ENCODE measurements at regions not wholly inside any gene's neighbourhood (a gene's known extent, or its start where the extent isn't known, plus 50 kb on each side); places are given as distances from the start of the nearest gene placed in this dataset.
"Not testable (repeated sequence)": the region's sequence is repeated elsewhere in the genome, so short reads cannot be mapped to it uniquely, and the experiment has no call there.

DNA sequence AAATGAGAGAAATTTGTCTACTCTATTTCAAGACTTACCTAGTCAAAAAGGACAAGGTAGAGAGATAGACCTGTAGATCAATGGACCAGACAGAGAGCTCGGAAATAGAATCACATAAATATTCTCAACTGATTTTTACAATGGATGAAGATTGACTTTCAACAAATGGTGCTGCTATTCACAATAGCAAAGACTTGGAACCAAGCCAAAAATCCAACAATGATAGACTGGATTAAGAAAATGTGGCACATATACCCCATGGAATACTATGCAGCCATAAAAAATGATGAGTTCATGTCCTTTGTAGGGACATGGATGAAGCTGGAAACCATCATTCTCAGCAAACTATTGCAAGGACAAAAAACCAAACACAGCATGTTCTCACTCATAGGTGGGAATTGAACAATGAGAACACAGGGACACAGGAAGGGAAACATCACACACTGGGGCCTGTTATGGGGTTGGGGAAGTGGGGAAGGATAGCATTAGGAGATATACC lies 1128.2 kb downstream of the UQCRFS1 start:
- not testable (repeated sequence) for DNase-seq

DNA sequence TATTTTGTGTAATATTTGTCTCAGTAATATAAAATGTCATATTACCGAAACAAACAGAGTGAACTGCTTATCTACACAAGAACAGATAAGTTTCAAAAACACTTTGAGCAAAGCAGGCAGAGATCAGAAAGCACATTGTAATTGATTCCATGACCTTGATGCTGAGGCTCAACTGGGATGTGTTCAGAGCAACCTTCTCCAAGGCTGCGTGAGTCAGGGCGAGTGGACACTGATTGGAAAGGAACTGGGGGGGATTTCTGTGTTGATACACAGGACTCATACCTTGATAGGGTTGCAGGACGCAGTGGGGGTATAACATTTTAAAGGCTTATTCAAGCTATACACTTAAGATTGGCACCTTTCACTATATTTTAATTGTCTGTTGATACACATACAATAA lies 1136.3 kb downstream of the UQCRFS1 start:
- no peak for DNase-seq

DNA sequence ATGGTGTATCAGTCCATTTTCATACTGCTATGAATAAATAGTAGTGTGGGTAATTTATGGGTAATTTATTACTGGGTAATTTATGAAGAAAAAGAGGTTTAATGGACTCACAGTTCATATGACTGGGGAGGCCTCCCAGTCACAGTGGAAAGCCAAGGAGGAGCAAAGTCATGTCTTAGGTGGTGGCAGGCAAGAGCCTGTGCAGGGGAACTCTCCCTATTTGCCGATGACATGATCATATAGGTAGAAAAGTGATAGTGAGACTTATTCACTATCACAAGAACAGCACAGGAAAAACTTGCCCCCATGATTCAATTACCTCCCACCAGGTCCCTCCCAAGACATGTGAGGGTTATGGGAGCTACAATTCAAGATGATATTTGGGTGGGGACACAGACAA lies 1137.7 kb downstream of the UQCRFS1 start:
- no peak for DNase-seq

DNA sequence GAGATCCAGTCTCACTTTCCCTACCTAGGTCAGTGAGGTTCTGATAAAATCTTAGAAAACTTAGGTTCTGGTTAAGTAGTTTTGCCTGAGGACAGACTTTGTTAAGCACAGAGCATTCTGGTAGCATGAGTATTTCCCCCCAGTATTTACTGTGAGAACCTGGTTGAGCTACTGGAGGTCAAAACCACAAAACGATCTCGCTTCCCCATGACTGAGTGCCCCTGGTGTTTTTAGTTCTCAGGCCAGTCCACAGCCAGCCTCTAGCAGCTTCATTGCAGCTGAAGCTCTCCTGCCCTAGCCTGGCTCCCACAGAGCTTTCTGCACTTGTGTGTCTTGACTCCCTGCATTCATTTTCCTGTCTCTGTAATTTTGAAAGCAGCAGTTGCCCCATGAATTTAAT lies 1138.2 kb downstream of the UQCRFS1 start:
- DNase-seq = no peak

DNA sequence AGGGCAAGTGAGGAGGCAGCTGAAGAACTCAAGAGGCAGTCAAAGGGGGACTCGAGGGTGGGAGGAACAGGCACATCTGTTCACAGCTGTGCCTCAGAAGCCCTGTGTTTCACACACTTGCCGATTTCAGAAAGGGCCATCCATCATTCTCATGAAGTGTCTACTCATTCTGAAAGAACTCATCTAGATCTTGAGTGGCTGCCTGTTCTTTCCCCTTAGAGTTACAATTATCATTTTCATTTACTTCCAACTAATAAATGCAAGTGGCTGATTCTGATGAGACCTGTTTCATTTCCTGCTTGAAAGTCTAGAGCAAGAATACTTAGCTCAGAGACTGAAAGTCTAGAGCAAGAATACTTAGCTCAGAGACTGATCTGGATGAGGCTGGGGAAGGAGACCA lies 1145.1 kb downstream of the UQCRFS1 start:
- no peak for DNase-seq

DNA sequence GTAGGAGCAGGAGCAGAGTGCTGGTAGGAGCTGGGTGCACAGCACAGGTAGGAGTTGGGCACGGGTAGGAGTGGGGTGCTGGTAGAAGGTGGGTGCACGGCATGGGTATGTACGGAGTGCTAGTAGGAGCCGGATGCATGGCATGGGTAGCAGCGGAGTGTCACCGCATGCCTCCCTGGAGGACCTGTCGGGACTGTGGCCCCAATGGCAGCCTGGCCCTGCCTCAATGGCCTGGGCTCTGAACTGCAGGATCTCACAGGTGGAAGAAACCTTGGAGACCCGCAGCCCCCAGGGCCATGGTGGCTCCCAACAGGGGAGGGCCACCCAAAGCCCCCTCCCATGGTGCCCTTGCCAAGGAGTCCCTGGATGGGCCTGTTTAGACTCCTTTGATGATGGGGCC lies 1146.0 kb downstream of the UQCRFS1 start:
- DNase-seq = no peak

DNA sequence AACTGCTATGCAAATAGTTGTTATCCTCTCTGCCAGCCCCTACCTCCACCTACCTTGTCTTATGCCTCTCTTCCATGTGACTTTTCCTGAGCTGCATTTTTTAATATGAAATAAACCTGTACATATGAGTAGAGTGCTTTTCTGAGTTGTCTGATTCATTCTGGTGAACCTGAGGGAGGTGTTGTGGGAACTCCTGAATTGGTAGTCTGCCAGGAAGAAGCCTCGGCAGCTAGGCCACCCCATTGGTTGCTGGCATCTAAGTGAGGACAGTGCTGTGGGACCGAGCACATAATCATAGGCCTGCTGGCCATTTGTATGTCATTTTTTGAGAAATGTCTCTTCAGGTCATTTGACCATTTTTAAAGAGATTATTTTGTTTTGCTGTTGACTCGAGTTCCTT lies 1146.8 kb downstream of the UQCRFS1 start:
- no peak for DNase-seq

DNA sequence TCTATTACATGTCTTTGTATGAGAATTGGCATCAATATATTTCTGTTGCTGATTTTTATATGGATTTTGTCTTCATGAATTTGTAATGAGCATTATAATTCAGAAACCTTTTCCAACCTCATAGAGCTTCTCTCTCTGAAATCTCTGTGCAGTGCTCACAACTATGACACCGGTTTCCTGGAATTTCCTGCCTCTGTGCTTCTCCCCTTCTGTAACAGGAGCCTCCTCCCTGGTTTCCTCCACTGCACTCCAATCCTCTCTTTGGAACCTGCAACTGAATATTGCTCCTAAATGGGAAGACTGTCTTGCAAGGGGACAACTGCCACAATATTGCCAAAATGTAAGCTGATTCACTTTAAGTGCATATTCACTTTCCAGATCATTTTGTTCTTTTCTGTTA lies 1147.9 kb downstream of the UQCRFS1 start:
- no peak for DNase-seq

DNA sequence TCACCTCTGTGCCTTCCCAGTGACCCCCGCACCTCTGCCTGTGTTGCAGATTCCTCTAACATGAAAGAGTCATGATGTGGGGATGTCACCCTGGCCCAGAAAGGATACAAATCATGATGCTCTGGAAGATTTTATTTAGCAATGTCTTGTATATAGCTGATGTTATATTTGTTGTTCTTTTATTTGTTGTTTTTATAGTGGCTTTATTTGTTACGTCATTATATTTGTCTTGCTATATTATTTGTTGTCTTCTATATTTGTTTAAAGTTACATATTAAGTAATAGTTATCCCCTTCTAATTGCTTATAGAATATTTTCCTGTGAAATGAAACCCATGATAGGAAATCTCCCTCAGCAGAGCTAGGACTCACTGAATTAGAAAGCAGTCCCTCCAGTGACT lies 1149.2 kb downstream of the UQCRFS1 start:
- no peak for DNase-seq

DNA sequence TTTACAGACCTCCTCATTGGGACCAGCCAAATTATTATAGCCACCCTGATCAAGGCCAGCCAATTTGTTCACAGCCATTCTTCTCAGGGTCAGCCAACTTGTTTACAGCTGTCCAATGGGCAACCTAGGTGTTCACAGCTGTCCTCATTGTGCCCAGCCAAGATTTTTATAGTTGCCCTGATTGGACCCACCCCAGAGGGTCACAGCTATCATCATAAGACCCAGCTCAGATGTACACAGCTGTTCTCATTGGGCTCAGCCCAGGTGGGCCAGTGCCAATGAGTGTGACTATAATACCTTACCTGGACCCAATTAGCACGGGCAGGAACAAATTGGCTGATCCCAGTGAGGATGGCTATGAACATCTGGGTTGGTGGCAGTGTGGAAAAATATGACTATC lies 1151.8 kb downstream of the UQCRFS1 start:
- DNase-seq = no peak

DNA sequence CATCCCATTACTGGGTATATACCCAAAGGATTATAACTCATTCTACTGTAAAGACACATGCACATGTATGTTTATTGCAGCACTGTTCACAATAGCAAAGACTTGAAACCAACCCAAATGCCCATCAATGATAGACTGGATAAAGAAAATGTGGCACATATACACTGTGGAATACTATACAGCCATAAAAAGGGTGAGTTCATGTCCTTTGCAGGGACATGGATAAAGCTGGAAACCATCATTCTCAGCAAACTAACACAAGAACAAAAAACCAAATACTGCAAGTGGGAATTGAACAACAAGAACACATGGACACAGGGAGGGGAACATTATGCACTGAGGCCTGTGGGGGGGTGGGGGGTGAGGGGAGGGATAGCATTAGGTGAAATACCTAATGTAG lies 1155.9 kb downstream of the UQCRFS1 start:
- not testable (repeated sequence) for DNase-seq

DNA sequence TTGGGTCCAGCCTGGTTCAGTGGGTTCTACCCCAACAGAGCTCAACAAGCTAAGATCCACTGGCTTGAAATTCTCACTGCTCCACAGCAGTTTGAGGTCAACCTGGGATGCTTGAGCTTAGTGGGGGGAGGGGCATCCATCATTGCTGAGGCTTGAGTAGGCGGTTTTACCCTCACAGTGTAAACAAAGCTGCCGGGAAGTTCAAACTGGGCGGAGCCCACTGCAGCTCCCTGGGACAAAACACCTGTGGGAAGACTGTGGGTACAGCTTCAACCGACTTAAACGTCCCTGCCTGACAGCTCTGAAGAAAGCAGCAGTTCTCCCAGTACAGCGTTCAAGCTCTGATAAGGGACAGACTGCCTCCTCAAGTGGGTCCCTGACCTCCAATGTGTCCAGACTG lies 1161.9 kb downstream of the UQCRFS1 start:
- no peak for DNase-seq

DNA sequence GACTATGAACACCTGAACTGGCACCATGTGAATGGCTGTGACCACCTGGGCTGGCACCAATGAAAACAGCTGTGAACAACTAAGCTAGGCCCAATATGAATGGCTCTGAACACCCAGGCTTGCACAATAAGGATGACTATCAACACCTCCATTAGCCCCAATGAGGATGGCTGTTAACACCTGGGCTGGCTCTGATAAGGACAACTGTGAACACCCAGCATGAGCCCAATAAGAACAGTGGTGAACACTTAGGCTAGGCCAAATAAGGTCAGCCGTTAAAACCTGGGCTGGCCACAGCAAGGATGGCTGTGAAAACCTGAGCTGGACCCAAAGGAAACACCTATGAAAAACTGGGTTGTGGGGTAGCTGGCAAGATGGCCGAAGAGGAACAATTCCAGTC lies 1163.1 kb downstream of the UQCRFS1 start:
- DNase-seq = no peak

DNA sequence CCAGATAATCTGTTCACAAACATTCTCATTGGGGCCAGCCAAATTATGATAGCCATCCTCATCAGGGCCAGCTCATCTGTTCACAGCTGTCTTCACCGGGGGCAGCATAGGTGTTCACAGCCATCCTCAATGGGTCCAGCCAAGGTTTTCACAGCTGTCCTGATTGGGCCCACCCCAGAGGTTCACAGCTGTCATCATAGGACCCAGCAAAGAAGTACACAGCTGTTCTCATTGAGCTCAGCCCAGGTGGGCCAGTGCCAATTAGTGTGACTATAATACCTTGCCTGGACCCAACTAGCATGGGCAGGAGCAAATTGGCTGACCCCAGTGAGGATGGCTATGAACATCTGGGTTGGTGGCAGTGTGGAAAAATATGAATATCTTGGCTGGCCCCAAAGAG lies 1166.0 kb downstream of the UQCRFS1 start:
- DNase-seq = no peak

DNA sequence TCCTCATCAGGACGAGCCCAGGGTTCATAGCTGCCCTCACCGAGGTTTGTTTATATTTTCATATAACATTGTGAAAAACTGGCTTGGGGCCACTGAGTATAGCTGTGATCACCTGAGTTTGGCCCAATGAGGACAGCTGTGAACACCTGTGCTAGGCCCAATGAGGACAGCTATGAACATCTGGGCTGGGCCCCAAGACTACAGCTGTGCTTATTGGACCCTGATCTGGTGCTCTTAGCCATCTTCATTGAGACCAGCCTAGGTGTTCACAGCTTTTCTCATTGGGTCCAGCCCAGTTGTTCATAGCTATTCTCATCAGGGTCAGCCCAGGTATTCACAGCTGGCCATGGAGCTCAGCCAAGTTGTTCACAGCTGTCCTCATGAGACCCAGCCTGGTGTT lies 1167.3 kb downstream of the UQCRFS1 start:
- no peak for DNase-seq

DNA sequence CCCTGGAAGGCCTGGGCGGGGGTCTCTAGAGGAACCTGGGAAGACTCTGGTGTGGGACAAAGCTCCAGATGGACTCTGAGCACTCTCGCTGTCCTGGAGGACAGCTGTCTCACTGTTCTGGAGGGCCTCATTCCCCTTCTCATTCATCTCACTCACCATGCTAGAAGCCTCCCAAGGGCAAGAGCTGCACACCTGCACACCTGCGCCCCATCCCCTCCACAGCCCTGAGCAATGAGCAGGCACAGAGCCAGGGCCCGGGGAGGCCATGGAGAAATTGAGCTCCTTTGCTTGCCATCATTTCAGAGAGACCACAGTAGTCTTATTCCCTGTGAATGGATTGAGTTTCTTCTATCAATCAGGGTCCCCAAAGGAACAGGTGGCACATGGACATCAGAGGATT lies 1168.5 kb downstream of the UQCRFS1 start:
- no peak for DNase-seq

DNA sequence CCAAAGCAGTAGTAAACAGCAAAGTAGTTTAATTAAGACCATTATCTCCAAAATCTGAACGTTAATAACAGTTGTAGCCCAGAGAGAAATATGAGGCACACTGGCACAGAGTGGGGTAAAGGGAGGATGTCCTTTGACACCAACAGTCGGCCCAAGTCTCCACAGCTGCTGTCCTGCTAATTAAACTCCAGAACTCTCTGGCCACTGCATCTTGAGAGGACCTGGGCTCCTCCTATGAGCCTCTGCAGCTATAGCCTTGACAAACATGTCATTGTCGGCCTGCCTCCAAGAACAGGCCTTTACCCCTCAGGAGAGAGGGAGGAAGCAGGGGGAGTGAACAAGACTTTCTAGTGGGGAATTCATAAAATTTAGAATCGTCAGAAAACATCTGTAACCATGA lies 1170.4 kb downstream of the UQCRFS1 start:
- no peak for DNase-seq

DNA sequence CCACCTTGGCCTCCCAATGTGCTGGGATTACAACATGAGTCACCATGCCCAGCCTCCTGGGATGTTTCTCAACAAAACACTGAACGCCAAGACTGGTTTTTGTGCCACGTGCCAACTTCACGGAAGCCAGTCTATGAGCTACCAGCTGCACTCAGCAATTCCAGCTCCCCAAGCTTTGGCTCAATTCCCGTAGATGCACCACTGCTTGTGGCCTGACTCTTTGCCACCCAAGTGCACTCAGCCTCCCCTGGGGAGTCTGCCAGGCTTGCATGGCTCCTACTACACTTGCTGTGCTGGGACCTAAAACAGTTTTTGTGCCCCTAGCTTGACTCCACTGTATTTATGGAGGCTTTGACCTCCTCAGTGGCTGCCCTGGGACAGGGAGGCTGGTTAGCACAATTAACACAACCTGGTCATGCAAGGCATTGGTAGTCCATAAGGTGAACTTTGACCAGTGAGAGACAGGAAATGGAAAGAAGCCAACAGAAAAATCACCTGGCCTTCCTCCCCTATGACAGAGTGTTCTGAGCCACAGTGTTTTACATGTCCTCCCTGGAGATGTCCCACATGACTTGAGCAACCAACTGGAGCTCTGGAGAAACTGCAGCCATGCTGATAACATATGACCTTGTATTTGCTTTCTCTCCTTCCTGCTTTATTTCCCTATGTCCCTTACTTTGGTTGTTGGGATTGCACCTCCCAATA lies 1173.1 kb downstream of the UQCRFS1 start:
- no peak for DNase-seq

DNA sequence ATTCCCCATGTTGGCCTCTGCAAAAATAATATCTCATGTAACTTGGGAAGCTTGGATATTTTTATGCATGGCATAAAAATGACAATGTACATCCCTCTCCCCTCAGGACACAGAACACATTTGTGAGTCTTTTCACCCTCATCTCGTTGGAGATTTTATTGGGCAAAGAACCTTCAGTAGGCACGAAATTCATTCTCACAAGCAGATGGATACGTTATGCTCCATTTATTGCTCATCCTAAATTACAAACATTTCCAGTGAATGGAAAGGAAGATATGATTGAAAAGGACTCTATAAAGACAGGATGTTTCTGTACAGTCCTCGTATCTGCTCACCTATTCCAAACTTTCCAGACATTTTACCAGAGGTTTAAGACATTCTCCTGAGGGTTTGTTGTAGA lies 1175.8 kb downstream of the UQCRFS1 start:
- no peak for DNase-seq

DNA sequence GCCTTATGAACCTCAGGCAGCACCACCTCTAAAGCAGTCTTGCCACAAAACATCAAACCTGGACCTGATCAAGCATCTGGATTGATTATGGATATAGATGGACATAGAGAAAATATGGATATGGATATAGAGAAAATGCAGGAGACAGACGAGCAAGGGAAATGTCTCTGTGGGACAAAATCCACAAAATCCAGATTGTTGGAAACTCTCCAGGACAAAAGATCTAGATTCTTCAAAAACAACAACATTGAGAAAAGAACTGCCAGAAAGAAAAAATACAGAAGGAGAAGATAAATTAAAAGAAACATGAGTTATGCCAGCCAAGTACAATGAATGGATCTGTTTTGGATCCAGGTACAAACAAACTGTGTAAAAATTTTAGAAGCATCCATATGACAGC lies 1176.5 kb downstream of the UQCRFS1 start:
- no peak for DNase-seq

DNA sequence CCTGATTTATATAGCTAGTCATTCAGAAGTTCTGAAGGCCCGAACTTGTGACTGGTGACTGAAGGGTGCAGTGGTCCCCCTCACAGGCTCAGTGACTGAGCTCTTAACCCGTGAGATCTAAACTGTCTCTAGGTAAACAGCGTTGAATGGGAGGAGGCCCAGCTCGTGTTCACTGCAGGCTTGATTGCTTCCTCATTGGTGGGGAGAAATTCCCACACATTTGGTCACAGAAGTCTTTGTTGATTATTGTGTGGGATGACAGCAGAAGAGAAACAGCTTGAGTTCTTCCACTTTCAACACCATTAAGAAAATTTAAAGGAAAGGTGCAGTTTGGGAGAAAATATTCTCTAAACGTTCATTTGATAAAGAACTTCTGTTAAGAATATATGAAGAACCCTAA lies 1178.0 kb downstream of the UQCRFS1 start:
- no peak for DNase-seq

DNA sequence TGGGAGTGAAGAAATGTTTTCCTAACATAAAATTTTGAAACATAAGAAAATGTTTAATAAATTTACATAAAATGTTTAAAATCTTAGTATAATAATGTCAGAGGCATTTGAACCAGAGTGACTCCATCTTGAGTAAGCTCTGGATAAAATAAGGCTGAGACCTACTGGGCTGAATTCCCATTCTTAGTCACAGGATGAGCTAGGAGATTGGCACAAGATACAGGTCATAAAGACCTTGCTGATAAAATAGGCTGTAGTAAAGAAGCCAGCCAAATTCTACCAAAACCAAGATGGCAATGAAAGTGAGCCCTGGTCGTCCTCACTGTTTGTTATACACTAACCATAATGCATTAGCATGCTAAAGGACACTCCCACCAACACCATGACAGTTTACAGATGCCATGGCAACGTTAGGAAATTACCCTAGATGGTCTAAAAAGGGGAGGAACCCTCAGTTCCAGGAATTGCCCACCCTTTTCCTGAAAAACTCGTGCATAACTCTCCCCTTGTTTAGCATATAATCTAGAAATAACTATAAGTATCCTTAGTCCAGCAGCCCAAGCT lies 1184.0 kb downstream of the UQCRFS1 start:
- no peak for DNase-seq

DNA sequence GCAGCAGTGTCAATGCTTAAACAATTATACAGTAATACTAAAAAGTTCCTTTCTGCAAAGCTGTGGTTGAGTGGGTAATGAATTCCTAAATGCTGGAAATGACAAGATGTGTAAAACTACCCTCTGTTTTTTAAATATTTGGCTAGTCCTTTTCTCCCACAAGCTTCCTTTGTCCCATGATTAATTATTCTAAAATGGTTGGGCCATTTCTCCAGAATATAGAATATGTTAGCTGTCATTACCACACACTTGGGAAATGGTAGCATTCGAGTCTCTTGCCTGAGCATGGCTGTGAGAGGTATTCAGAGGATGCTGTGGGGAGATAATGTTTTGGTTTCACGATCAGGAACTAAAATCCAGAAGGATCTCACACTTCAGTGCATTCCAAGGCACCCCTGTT lies 1185.8 kb downstream of the UQCRFS1 start:
- no peak for DNase-seq

DNA sequence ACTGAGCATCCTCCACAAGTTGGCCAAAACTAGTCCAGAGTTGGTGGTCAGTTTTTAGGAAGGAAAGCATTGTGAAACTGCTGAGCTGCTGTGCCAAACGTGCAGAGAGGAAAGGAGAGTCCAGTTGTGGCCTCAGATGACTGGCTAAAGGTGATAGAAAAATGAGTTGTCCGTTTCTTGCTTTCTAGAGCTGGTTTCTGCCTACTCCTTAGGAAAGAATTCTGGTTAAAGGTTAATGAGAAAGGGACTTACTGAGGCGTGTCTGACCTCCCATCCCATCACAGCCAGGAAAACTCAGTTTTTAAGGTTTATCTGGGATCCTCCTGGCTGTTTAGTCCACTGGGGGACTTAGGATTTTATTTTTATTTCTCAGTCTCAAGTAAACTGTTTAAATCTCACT lies 1186.3 kb downstream of the UQCRFS1 start:
- DNase-seq = no peak

DNA sequence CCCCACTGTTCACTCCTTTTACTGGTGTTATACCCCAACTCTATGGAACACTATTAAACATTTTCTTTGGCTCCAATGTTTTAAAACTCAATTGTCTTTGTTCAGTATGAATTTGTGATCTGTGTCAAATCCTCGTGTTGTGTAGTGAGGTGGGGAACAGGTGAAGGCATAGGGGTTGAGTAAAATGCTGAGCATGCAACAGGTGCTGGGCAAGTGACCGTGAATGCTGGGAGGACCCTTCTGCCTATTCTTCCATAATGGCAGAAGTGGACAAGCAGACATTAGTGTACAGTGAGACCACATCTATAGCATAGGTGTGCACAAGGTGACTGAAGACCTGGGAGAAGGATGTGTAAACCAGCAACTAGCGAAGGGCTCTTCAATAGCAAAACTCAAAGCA lies 1188.0 kb downstream of the UQCRFS1 start:
- DNase-seq = no peak
